Loucy (cell line): ENCODE measurements at regions not wholly inside any gene's neighbourhood (a gene's known extent, or its start where the extent isn't known, plus 50 kb on each side); places are given as distances from the start of the nearest gene placed in this dataset.
"Not testable (repeated sequence)": the region's sequence is repeated elsewhere in the genome, so short reads cannot be mapped to it uniquely, and the experiment has no call there.

ENCODE experiments used
- CTCF ChIP-seq: fragments of 200-600 bp; sonication (generic); conservative IDR thresholded peaks from 2 replicates; pipeline ENCODE4 v1.5.1; 2014; ENCODE audit warnings: mild to moderate bottlenecking, antibody characterized with exemption, low read length
- EZH2phosphoT487 ChIP-seq: fragments of 200-600 bp; IDR thresholded peaks from 2 replicates; pipeline ENCODE4 v1.6.1; 2018; ENCODE audit warnings: antibody characterized with exemption, mild to moderate bottlenecking, moderate library complexity, borderline replicate concordance

GRCh38 chr16:86078711-86079110 is 179.7 kb downstream of the IRF8 start:
- TF ChIP-seq CTCF, EZH2phosphoT487: not testable (repeated sequence)
